ENCODE measurements at regions not wholly inside any gene's neighbourhood (a gene's known extent, or its start where the extent isn't known, plus 50 kb on each side); places are given as distances from the start of the nearest gene placed in this dataset.

DNA sequence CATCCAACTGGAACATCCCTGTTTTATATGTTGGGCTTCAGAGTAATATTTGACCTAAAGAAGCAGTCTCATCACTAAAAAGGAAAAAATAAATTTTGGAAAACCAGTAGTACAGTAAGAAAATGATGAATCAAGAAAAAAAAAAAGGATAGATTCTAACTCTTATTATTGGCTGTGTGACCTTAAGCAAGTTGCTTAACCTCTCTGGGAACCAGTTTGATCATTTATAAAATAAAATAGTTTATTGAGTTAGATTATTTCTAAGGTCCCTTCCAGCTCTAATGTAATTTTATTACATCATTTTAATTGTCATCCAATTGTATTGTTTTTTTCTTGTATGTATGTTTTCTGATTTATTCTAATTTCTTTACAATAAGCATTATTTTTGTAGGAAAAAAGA lies 127.0 kb downstream of the PRELID2 start:
- TF ChIP-seq, protein P1, sequence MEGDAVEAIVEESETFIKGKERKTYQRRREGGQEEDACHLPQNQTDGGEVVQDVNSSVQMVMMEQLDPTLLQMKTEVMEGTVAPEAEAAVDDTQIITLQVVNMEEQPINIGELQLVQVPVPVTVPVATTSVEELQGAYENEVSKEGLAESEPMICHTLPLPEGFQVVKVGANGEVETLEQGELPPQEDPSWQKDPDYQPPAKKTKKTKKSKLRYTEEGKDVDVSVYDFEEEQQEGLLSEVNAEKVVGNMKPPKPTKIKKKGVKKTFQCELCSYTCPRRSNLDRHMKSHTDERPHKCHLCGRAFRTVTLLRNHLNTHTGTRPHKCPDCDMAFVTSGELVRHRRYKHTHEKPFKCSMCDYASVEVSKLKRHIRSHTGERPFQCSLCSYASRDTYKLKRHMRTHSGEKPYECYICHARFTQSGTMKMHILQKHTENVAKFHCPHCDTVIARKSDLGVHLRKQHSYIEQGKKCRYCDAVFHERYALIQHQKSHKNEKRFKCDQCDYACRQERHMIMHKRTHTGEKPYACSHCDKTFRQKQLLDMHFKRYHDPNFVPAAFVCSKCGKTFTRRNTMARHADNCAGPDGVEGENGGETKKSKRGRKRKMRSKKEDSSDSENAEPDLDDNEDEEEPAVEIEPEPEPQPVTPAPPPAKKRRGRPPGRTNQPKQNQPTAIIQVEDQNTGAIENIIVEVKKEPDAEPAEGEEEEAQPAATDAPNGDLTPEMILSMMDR (IDR thresholded peaks at IDR 0.05): no peak
- TF ChIP-seq JUNB (IDR thresholded peaks at IDR 0.05) (no peak), PHF8 (IDR thresholded peaks at IDR 0.05; ENCODE audit: borderline replicate concordance, low read depth) (no peak), MYC (IDR thresholded peaks at IDR 0.05; ENCODE audit: borderline replicate concordance, low read length) (no peak)
- TF ChIP-seq, protein P2, sequence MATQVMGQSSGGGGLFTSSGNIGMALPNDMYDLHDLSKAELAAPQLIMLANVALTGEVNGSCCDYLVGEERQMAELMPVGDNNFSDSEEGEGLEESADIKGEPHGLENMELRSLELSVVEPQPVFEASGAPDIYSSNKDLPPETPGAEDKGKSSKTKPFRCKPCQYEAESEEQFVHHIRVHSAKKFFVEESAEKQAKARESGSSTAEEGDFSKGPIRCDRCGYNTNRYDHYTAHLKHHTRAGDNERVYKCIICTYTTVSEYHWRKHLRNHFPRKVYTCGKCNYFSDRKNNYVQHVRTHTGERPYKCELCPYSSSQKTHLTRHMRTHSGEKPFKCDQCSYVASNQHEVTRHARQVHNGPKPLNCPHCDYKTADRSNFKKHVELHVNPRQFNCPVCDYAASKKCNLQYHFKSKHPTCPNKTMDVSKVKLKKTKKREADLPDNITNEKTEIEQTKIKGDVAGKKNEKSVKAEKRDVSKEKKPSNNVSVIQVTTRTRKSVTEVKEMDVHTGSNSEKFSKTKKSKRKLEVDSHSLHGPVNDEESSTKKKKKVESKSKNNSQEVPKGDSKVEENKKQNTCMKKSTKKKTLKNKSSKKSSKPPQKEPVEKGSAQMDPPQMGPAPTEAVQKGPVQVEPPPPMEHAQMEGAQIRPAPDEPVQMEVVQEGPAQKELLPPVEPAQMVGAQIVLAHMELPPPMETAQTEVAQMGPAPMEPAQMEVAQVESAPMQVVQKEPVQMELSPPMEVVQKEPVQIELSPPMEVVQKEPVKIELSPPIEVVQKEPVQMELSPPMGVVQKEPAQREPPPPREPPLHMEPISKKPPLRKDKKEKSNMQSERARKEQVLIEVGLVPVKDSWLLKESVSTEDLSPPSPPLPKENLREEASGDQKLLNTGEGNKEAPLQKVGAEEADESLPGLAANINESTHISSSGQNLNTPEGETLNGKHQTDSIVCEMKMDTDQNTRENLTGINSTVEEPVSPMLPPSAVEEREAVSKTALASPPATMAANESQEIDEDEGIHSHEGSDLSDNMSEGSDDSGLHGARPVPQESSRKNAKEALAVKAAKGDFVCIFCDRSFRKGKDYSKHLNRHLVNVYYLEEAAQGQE (IDR thresholded peaks at IDR 0.05): no peak

Data from A549 (cell line).